K562 (cell line): ENCODE measurements at regions not wholly inside any gene's neighbourhood (a gene's known extent, or its start where the extent isn't known, plus 50 kb on each side); places are given as distances from the start of the nearest gene placed in this dataset.

ENCODE experiments used
- ARID4B ChIP-seq: sonication (generic); formaldehyde crosslinking; IDR thresholded peaks from 2 replicates; pipeline ENCODE4 v1.8.0; 2022; ENCODE audit warnings: mild to moderate bottlenecking, missing genetic modification reagents
- CBX3 ChIP-seq, 2 experiments: IDR thresholded peaks; 1 replicate in 1 of 2; 2 replicates in 1 of 2; pipeline ENCODE4 v1.6.1; 2012; ENCODE audit warnings: inconsistent platforms in 2 of 2, low read length in 2 of 2, borderline replicate concordance in 1 of 2, control low read depth in 1 of 2
- CTCF ChIP-seq, 3 experiments: IDR thresholded peaks in 2 of 3; conservative IDR thresholded peaks in 1 of 3; 2 replicates each; pipeline ENCODE4 v1.5.1; 2011 to 2012; ENCODE audit warnings: low read length in 3 of 3, mild to moderate bottlenecking in 3 of 3, control low read depth in 2 of 3, improper control_type of control experiment in 1 of 3, inconsistent platforms in 1 of 3, low read depth in 1 of 3, mixed read lengths in 1 of 3, moderate library complexity in 1 of 3; ENCODE audit not compliant: insufficient read depth in 2 of 3
- E2F5 ChIP-seq: sonication (generic); formaldehyde crosslinking; IDR thresholded peaks from 2 replicates; pipeline ENCODE4 v1.8.0; 2022; ENCODE audit warnings: mild to moderate bottlenecking, missing genetic modification reagents
- ELF4 ChIP-seq: fragments of 450-650 bp; formaldehyde crosslinking; IDR thresholded peaks from 2 replicates; pipeline ENCODE4 v1.4.0; 2022; ENCODE audit warnings: missing genetic modification characterization
- EZH2 ChIP-seq: IDR thresholded peaks from 2 replicates; pipeline ENCODE4 v1.6.1; 2012; ENCODE audit warnings: low read depth, mild to moderate bottlenecking, inconsistent platforms, low read length, borderline replicate concordance
- GABPA ChIP-seq: fragments of 200-800 bp; sonication (Bioruptor generic); conservative IDR thresholded peaks from 2 replicates; pipeline ENCODE4 v1.6.1; 2016; ENCODE audit warnings: low read depth, missing genetic modification characterization, missing compliant biosample characterization
- NFIC ChIP-seq: fragments of 450-650 bp; IDR thresholded peaks from 2 replicates; pipeline ENCODE4 v1.6.1; 2017; ENCODE audit warnings: mild to moderate bottlenecking, inconsistent platforms
- POLR2A ChIP-seq: fragments of 450-650 bp; conservative IDR thresholded peaks from 2 replicates; pipeline ENCODE4 v1.6.1; 2016
- ZNF174 ChIP-seq: fragments of 250-450 bp; sonication (Bioruptor Pico); IDR thresholded peaks from 2 replicates; pipeline ENCODE4 v1.4.0; 2020; ENCODE audit warnings: mild to moderate bottlenecking
- ZNF274 ChIP-seq: IDR thresholded peaks from 2 replicates; pipeline ENCODE4 v1.6.1; 2011; ENCODE audit warnings: low read depth, mild to moderate bottlenecking, low read length, moderate library complexity, borderline replicate concordance
- TF ChIP-seq, protein P1 (sequence below): sonication (generic); formaldehyde crosslinking; IDR thresholded peaks from 2 replicates; pipeline ENCODE4 v1.8.0; 2022; ENCODE audit warnings: missing genetic modification reagents, mild to moderate bottlenecking, borderline replicate concordance

- TF ChIP-seq ELF4 (CRISPR knock-in tag): no peak
- no peak for TF ChIP-seq CTCF (IDR thresholded peaks at IDR 0.05 in 2 of 3, conservative IDR thresholded peaks at IDR 0.05 in 1 of 3; ENCODE audit: insufficient read depth in 2 of 3, low read depth in 1 of 3, low read length in 3 of 3)
- TF ChIP-seq ARID4B (CRISPR knock-in tag): no peak
- TF ChIP-seq ZNF174 (CRISPR knock-in tag): no peak
- TF ChIP-seq E2F5 (CRISPR knock-in tag): no peak
- TF ChIP-seq GABPA: no peak
- no peak for TF ChIP-seq ZNF274
- TF ChIP-seq CBX3 (IDR thresholded peaks at IDR 0.05; ENCODE audit: borderline replicate concordance in 1 of 2, low read length in 2 of 2): no peak
- TF ChIP-seq, protein P1, sequence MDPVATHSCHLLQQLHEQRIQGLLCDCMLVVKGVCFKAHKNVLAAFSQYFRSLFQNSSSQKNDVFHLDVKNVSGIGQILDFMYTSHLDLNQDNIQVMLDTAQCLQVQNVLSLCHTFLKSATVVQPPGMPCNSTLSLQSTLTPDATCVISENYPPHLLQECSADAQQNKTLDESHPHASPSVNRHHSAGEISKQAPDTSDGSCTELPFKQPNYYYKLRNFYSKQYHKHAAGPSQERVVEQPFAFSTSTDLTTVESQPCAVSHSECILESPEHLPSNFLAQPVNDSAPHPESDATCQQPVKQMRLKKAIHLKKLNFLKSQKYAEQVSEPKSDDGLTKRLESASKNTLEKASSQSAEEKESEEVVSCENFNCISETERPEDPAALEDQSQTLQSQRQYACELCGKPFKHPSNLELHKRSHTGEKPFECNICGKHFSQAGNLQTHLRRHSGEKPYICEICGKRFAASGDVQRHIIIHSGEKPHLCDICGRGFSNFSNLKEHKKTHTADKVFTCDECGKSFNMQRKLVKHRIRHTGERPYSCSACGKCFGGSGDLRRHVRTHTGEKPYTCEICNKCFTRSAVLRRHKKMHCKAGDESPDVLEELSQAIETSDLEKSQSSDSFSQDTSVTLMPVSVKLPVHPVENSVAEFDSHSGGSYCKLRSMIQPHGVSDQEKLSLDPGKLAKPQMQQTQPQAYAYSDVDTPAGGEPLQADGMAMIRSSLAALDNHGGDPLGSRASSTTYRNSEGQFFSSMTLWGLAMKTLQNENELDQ (CRISPR knock-in tag): no peak
- TF ChIP-seq NFIC: no peak
- TF ChIP-seq POLR2A: no peak
- TF ChIP-seq EZH2: no peak
These were observed 1583.6 kb upstream of the LRRTM3 start for GRCh38 chr10:65342245-65342644.
